IPS DF 19.7 (cell line): ENCODE measurements at regions not wholly inside any gene's neighbourhood (a gene's known extent, or its start where the extent isn't known, plus 50 kb on each side); places are given as distances from the start of the nearest gene placed in this dataset.
"Not testable (repeated sequence)": the region's sequence is repeated elsewhere in the genome, so short reads cannot be mapped to it uniquely, and the experiment has no call there.

Experiments
- DNase-seq: peaks from one replicate; pipeline ENCODE4 v3.0.0-alpha.2; 2013; ENCODE audit warnings: low read depth, low spot score

- DNase-seq: no peak
Measured at GRCh38 chr6:140343128-140343527, 968.7 kb upstream of the CITED2 start.

GRCh38 chr6:140341272-140341671 is 966.8 kb upstream of the CITED2 start:
- no peak for DNase-seq

DNA sequence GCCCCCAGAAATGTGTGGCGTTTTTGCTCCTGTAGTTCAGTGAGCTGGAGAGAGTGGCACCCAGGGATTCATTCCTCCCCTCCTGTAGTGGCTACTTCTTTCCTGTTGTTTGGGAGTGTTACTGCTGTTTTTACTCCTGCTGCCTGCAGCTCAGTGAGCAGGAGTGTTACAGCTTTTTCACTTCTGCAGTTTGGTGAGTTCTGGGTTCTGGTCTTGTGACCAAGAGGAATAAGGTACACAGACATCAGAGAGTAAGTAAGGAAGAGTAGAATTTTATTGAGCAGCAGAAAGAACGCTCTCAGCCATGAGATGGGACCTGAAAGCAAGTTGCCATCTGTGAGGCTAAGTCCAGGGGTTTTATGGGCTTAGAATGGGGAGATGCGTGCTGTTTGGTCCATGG is 966.3 kb upstream of the CITED2 start:
- no peak for DNase-seq

DNA sequence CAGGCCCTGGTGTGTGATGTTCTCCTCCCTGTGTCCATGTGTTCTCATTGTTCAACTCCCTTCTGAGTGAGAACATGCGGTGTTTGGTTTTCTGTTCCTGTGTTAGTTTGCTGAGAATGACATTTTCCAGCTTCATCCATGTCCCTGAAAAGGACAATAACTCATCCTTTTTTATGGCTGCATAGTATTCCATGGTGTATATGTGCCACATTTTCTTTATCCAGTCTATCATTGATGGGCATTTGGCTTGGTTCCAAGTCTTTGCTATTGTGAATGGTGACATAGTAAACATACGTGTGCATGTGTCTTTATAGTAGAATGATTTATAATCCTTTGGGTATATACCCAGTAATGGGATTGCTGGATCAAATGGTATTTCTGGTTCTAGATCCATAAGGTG is 964.6 kb upstream of the CITED2 start:
- not testable (repeated sequence) for DNase-seq

- no peak for DNase-seq
Measured at GRCh38 chr6:140321891-140322290, 947.4 kb upstream of the CITED2 start.

DNA sequence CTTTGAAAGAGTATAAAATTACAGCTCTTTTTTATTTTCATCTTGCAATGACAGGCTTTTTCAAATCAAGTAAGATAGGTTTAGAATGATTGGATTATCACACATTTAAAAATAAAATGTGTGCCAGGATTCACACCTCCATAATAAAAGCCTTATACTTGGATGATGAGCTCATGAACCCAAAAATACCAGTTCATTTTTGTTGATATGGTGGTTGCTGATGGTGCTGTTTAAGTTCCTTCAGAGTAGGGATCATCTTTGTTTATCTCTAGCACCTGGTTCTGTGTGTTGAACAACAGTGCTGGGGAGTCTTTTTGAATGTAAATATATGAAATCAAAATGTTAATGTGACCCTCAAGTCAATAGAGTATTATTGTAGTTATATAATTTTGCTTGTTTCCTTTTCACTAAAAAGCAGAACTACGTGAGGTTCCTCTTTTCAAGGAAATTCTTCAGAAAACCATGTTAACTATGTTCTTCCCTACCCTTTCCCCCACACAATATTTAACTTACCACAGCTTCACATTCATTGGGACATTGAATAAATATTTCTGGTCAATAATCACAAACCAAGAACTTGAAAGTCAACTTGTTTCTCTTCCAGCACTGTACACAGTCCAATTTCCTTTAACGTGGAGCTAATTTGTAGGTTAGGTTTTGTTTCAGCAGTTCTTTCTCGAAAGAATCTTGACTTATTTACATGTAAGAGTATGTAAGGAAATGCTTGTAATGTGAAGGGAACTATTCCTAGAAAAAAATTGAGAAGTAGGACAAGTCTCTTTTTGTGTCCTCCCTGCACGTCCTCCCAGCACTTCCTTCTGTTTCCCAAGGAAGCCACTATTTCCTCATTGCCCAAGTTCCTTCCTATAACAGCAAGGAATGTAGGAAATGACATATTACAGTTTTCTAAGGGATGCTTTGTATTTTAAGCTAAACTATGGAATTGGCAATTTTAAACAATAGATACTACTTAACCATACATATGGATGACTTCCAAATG is 945.9 kb upstream of the CITED2 start:
- no peak for DNase-seq

- DNase-seq: no peak
Measured at GRCh38 chr6:140319209-140319608, 944.8 kb upstream of the CITED2 start.

DNA sequence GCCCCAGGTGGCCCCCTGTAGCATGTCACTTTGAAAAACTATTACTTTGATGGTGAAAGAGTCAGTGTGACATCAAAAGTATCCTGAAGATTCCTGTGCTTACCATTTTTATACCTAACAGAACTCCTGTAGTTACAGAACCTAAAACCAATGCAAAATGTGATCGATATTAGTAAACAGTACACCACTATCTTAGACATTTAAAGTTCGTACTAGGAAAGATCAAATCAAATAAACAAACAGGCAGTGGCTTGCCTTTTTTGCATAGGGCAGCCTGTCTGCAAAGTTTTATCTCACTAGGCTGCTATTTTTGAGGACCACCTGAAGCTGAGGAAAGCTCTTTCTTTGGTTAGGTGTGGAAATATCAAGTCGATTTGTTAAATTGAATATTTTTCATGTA is 944.0 kb upstream of the CITED2 start:
- DNase-seq: no peak

DNA sequence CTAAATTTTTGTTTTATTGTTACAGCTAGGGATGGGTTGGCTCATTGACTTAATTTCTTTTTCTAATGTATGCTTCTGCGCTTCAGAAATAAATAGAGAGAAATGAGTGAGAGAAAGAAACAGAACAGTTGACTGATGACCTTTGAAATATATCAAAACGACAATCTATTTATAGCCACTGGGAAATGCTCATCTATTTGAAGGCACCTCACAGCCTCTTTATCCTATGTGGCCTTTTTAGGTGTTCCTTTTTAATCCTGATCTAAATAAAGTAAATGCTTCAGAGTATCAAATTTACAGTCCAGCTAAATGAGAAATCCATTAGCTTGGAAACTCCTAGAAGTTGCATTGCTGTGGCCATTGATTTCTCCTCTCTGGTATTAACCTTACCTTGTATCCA is 943.5 kb upstream of the CITED2 start:
- DNase-seq: no peak

DNA sequence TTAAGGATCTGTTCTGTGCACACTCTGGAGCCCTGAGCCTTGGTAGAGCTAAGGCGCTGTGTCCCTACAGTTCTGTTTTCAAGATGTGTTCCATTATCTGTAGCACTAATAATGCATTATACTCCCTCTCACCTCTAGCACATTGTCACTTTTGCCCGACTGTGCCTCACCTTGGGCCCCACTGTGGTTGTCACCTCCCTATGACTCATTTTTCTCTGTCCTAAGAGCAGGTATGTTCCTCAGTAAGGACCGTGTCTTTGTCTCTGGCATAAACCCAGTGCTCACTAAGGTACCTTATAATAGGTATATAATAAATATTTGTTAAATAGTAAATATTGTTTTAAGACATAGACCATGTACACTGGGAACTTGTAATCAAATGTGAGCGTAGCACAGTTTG is 942.5 kb upstream of the CITED2 start:
- no peak for DNase-seq

- no peak for DNase-seq
Measured at GRCh38 chr6:140314682-140315081, 940.2 kb upstream of the CITED2 start.

DNA sequence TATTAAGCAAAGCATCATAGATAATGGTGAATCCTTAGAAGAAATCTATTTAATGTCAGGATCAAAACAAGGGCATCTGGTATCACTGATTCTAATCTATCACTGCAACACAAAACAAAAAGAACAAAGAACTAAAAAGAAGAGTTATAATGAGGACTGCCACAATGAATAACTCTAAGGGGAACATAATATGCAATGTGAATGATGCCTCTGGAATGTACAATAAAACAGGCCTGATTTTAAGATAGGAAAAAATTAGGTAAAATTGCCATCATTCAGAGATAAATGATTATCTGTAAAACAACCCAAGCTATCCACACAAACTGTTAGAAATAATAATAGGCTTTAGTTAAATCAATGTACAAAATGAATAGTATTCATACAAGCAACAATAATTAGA is 936.7 kb upstream of the CITED2 start:
- DNase-seq: no peak

- DNase-seq: no peak
Measured at GRCh38 chr6:140303218-140303949, 928.9 kb upstream of the CITED2 start.

DNA sequence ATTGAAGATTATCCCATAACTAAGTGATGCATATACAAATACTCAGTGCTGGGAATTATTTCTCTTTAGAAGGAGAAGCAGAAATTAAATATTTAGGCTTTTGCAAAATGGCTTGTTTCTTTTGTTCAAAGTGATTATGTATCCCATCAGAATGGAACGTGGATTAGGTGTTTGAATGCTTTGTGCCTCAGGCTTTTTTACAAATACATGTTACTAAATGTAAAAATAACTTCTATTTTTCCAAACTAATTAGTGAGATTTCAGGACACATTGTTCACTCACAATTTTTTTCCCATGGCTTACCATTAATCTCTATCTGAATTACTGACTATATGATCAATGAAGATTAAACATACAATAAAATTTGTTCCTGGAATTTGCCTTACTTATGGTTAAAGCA is 925.9 kb upstream of the CITED2 start:
- DNase-seq: no peak

- DNase-seq: no peak
Measured at GRCh38 chr6:140289186-140289585, 914.7 kb upstream of the CITED2 start.

GRCh38 chr6:140285998-140286690 is 911.7 kb upstream of the CITED2 start:
- DNase-seq: no peak

DNA sequence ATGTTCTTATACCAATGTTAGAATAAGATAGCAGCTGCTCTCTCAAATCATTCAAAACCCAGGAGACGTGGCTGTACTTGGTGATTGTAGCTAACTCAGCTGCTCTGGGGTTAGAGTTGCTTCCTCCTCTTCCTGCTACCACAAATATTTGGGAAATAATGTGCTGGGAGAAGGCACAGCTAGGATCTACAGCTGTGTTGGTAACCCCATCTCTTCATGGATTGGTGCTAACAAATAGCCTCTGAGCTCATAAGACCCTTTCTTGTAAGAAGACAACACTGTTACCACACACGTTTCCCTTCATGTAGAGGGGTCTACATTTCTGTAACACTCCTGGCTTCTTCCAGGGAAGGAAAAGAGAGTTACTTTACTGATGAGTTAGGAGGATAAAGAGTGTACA is 911.0 kb upstream of the CITED2 start:
- DNase-seq: no peak

DNA sequence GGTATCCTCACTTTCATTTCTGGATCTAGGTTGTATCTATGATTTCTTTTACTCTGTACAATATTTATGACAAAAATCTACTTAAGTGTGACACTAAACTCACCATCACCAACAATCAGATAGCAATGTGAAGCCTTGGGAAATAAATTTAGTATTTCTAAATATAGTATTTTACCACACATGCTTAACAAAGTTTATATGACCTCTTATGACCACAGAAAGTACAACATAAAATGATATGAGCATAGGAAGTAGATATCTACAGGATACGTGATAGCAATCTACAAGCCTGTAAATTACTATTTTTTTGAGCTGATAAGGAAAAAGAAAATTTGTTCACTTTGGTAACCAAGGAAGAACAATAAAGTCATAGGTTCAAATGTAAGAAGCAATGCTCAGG is 910.4 kb upstream of the CITED2 start:
- DNase-seq: no peak

- no peak for DNase-seq
Measured at GRCh38 chr6:140283197-140283596, 908.7 kb upstream of the CITED2 start.

DNA sequence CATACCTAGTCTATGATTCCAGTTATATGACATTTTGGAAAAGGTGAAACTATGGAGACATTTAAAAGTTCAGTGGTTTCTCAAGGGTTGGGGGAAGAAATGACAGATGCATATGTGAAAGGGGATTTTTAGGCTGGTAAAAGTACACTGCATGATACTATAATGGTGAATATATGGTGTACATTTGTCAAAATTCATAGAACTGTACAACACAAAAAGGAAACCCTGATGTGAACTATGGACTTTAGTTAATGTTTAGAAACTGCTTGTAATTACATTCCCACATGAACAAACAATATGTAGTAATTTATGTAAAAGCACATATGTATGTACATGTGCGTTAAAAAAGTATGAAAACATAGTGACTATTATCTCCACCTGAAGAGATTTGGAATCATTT is 907.3 kb upstream of the CITED2 start:
- no peak for DNase-seq

DNA sequence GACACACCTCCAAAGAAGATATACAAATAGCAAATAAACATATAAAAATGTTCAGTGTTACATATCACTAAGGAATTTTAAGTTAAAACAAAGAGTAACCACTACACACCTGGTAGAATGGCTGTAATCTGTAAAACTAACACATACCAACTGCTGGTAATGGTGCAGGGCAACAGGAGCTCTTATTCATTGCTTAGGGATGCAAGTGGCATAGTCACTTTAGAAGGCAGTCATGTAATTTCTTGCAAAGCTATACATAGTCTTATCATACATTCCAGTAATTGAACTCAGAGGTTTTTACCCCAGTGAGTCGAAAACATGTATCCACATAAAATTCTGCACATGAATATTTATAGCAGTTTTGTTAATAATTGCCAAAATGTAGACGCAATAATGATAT is 906.8 kb upstream of the CITED2 start:
- no peak for DNase-seq

DNA sequence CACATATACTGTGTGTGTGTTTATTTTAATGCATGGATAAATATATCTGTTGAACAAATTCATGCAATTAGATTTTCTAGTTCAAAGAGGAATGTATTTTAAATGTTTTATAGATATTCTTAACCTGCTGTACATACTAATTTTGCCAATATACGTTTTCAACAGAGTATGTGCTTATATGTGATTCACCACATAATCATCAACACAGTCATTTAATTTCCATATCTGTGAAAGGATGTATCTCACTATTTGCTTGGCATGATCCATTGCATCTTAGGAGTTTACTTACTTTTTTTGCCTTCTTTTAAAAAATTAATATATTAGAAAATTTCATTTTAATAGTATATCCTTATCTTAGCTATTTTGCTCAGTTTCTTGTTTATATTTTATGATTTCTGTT is 902.3 kb upstream of the CITED2 start:
- no peak for DNase-seq
